GM12874 (cell line): ENCODE measurements at regions not wholly inside any gene's neighbourhood (a gene's known extent, or its start where the extent isn't known, plus 50 kb on each side); places are given as distances from the start of the nearest gene placed in this dataset.

ENCODE experiments used
- TF ChIP-seq, protein P1 (sequence below): IDR thresholded peaks from 2 replicates; pipeline ENCODE4 v1.5.1; 2011; ENCODE audit warnings: low read depth, mild to moderate bottlenecking, control low read depth, low read length, moderate library complexity; ENCODE audit not compliant: insufficient read depth

DNA sequence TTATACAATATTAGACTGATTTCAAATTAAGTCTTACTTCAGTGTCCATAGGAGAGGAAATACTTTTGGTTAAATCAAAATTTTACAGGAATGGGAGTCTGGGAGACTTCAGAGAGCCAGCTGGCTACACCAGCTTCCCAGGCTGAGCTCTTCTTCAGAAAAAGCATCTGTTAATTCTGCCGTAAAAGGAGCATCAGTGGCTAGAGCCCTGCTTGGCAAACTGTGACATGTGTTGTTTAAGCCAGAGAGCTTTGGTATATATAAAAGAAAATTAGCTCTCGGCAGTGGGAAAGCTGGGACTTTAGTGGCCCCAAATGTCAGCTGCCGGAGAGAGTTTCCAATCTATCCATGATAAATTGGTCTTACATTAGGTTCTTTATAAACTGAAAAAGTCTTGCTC lies 378.8 kb upstream of the TUSC1 start:
- TF ChIP-seq, protein P1, sequence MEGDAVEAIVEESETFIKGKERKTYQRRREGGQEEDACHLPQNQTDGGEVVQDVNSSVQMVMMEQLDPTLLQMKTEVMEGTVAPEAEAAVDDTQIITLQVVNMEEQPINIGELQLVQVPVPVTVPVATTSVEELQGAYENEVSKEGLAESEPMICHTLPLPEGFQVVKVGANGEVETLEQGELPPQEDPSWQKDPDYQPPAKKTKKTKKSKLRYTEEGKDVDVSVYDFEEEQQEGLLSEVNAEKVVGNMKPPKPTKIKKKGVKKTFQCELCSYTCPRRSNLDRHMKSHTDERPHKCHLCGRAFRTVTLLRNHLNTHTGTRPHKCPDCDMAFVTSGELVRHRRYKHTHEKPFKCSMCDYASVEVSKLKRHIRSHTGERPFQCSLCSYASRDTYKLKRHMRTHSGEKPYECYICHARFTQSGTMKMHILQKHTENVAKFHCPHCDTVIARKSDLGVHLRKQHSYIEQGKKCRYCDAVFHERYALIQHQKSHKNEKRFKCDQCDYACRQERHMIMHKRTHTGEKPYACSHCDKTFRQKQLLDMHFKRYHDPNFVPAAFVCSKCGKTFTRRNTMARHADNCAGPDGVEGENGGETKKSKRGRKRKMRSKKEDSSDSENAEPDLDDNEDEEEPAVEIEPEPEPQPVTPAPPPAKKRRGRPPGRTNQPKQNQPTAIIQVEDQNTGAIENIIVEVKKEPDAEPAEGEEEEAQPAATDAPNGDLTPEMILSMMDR = no peak

DNA sequence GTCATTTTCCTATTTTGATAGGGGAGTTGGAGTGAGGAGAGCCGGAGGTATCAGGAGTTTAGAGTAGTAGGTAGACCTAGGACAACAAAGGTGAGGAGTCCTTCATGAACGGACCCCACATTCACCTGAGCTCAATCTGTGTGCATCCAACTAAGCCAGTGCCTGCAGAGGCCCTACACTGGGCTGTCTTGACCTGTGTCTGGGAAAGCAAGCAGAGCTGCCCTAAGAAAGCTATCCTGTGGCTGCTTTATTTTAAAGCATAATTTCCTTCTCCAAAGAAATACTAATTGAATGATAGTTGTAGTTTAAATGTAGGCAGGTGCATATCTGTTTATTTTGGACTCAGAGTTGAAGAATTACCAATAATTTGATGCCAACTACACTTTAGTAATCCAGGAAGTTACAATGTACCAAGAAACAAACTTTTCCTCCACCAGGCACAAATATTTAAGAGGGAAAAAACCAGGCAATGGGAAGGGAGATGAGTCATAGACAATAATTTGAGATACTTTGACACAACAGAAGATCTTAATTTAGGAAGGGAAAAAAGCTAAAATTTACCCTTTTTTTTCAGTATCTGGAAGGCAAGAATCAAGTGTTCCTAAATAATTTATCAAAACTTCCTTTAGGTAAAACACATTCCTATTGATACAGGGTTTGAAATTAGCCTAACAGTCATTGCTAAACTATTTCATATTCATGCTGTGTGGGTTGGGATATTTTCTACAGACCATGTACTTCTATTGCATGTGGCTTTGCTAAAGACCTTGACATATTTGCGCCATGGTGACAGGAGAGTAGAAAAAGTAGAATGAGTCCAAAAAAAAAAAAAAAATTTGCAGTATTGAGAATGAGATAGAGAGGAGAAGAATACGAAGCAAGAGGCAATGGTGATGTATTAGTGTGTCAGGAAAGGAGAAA lies 376.6 kb upstream of the TUSC1 start:
- TF ChIP-seq, protein P1 = no peak

DNA sequence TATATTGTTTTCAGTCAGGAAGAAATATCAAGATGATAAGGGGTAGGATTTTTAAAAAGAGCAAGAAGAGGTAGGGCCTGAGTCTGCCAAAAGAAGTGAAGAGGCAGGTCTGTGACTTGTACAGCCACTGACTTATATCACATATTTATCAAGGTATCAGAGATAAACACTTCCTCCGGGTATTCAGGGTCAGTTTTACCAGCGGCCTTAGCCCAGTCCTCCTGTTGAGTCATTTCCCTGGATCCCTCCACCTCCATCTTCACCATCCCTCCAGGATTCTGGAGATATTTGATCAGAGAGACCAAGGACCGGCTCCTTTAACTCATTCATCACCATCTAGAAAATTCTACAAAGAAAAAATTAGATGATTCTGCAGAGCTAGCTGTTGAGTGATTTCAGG lies 375.7 kb upstream of the TUSC1 start:
- TF ChIP-seq, protein P1 = no peak

DNA sequence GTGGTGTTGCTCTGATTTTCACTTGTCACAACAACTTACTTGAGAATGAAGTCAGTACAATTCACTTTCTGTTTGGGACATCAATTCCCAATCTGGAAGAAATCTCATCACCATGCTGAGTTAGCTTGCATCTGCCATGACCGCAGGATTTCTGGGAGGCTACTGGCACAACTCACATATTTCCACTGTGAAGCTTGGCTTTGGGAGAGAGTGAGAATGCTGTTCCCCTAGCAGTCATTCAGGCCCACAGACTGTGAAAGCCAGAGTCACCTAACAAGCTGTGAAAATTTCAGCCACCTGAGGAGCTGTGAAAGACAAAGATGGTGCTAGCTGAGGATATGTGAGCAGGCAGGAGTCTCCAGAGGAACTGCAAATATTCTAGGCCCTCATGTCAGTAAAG lies 365.2 kb upstream of the TUSC1 start:
- TF ChIP-seq, protein P1 = no peak

DNA sequence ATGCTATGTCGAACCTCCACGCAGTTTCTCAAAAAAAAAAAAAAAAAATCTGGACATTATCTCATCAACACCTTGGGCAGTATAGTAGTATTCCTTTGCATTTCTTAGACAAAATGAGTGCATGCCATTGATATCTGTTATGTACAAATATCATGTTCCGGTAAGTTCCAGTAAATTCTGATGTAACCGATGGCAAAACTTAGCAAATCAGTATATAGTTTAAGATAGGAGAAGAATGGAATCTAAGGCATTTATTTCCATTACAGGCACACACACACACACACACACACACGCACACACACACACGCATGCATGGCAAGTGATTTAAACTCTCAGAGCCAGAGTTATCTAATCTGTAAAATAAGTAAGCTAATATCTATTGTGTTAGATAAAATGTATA lies 356.5 kb upstream of the TUSC1 start:
- TF ChIP-seq, protein P1 = no peak

DNA sequence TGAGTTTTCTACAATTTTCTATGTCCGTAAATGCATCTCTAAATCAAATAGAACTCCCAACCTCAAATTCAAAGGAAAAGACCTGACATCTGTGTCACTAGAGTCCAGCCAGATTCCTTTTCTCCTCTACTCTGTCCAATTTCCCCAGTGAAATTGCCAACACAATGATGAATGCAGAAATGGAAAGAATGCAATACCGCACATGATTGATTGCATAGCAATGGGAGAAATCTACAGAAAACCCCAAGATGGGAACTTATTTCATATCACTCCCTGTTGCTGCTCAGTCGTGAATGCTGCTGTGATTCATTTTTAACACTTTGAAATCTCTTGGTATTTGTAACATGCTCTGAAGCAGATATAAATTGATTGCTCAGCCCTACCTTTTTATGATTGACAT lies 355.1 kb upstream of the TUSC1 start:
- TF ChIP-seq, protein P1 = no peak

DNA sequence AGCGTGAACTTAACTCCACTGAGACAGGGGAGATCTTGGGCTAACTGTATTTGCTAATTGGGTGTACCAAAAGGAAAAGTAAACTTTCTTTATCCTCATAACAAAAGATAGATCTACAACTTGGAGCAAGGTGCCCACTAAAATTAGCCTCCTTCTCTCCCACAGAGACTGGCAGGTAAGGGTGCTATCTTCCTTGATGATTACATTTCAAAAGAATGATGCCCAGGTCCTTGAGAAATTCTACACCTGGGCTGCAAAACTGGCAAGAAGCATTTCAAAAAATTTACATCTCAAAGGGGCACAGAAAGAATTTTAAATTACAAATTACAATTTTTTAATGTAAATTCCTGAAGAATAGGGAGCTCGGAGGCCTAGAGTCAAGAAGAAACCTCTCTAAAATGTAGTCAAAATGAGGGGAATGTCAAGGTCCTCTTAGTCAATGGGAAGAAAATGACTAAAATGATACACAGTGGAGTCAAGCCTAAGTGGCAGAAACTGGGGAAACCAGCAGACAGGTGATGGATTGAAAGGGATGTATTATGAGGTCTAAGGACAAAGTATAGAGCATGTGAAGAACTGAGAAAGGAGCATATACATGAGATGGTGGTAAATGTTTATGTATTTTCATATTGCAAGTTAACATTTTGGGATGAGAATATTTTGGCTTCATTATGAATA lies 348.3 kb upstream of the TUSC1 start:
- TF ChIP-seq, protein P1 = no peak
